ENCODE measurements at regions not wholly inside any gene's neighbourhood (a gene's known extent, or its start where the extent isn't known, plus 50 kb on each side); places are given as distances from the start of the nearest gene placed in this dataset.
"Not testable (repeated sequence)": the region's sequence is repeated elsewhere in the genome, so short reads cannot be mapped to it uniquely, and the experiment has no call there.

GRCh38 chr6:137623293-137623692, 129.1 kb upstream of the OLIG3 start:
- Histone ChIP-seq H3K27ac (no peak overlapping the region), H3K27me3 (replicated peaks; ENCODE audit: insufficient read depth) (no peaks in the 10 kb centered on the region), H3K9me3 (no peaks in the 10 kb centered on the region), H3K36me3 (no peaks in the 10 kb centered on the region), H3K4me1 (ENCODE audit: control insufficient read depth in 1 of 2, low read depth in 2 of 2) (no peaks in the 10 kb centered on the region), H3K4me3 (no peak overlapping the region)
- DNase-seq (ENCODE audit: low spot score) = no peak
- ATAC-seq (ENCODE audit: insufficient number of reproducible peaks, low FRiP score, low read depth) = no peak
- TF ChIP-seq, protein P1, sequence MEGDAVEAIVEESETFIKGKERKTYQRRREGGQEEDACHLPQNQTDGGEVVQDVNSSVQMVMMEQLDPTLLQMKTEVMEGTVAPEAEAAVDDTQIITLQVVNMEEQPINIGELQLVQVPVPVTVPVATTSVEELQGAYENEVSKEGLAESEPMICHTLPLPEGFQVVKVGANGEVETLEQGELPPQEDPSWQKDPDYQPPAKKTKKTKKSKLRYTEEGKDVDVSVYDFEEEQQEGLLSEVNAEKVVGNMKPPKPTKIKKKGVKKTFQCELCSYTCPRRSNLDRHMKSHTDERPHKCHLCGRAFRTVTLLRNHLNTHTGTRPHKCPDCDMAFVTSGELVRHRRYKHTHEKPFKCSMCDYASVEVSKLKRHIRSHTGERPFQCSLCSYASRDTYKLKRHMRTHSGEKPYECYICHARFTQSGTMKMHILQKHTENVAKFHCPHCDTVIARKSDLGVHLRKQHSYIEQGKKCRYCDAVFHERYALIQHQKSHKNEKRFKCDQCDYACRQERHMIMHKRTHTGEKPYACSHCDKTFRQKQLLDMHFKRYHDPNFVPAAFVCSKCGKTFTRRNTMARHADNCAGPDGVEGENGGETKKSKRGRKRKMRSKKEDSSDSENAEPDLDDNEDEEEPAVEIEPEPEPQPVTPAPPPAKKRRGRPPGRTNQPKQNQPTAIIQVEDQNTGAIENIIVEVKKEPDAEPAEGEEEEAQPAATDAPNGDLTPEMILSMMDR (IDR thresholded peaks at IDR 0.05) = no peak

GRCh38 chr6:137625100-137625661, 131.0 kb upstream of the OLIG3 start:
- Histone ChIP-seq H3K4me3 (no peak overlapping the region), H3K4me1 (ENCODE audit: control insufficient read depth in 1 of 2, low read depth in 2 of 2) (no peaks in the 10 kb centered on the region), H3K27me3 (replicated peaks; ENCODE audit: insufficient read depth) (no peaks in the 10 kb centered on the region), H3K9me3 (no peaks in the 10 kb centered on the region), H3K36me3 (no peaks in the 10 kb centered on the region), H3K27ac (no peak overlapping the region)
- ATAC-seq (ENCODE audit: insufficient number of reproducible peaks, low FRiP score, low read depth) (no peak), DNase-seq (ENCODE audit: low spot score) (no peak)
- TF ChIP-seq, protein P1 (IDR thresholded peaks at IDR 0.05) = no peak

DNA sequence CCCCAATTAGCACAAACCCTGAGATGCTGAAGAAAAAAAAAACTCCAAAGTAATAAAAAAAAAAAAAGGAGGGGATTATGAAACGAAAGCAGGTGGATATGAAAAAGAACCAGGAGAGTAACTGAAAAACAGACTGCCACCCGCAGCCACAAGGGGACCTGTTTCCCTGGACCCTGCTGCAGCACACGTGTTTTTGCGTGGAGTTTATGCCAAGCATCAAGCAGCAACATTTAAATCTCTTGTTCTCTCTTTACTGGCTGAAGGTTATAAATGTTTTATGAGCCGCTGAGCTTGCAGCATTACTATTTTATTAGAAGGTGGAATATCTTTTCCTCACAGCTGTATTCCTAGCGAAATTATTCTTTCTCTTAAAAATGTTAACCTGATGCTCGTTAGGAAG, 131.6 kb upstream of the OLIG3 start:
- Histone ChIP-seq H3K4me3 (no peak overlapping the region), H3K27me3 (replicated peaks; ENCODE audit: insufficient read depth) (no peaks in the 10 kb centered on the region), H3K36me3 (no peaks in the 10 kb centered on the region), H3K27ac (no peak overlapping the region), H3K9me3 (no peaks in the 10 kb centered on the region), H3K4me1 (ENCODE audit: control insufficient read depth in 1 of 2, low read depth in 2 of 2) (no peaks in the 10 kb centered on the region)
- TF ChIP-seq, protein P1 (IDR thresholded peaks at IDR 0.05) = no peak
- no peak for DNase-seq (ENCODE audit: low spot score)
- no peak for ATAC-seq (ENCODE audit: insufficient number of reproducible peaks, low FRiP score, low read depth)

DNA sequence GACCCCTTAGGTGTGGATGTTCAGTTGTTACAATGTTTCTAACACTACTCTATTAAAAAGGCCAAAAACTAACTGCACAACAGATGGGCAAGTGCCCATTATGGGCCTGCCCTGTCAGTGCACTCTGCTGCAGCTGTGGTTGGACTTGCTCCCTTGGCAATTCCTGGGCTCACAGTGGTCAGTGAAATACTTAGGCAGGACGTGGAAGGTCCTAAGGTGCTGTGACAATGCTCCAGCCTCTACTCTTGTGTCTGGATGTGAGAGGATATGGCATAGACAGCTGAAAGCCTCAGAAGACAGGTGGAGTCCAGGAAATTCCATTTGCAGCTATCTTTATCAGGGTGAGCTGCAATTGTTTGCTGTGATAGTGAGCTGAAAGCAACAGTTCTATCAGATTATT, 136.5 kb upstream of the OLIG3 start:
- TF ChIP-seq, protein P1 (IDR thresholded peaks at IDR 0.05) = no peak
- Histone ChIP-seq H3K27ac (no peak overlapping the region), H3K4me3 (no peak overlapping the region), H3K27me3 (replicated peaks; ENCODE audit: insufficient read depth) (no peaks in the 10 kb centered on the region), H3K9me3 (no peaks in the 10 kb centered on the region), H3K36me3 (no peaks in the 10 kb centered on the region), H3K4me1 (ENCODE audit: control insufficient read depth in 1 of 2, low read depth in 2 of 2) (no peaks in the 10 kb centered on the region)
- no peak for DNase-seq (ENCODE audit: low spot score)
- ATAC-seq (ENCODE audit: insufficient number of reproducible peaks, low FRiP score, low read depth) = no peak

- ATAC-seq (ENCODE audit: insufficient number of reproducible peaks, low FRiP score, low read depth) (no peak), DNase-seq (ENCODE audit: low spot score) (no peak)
- H3K36me3 ChIP-seq = no peaks in the 10 kb centered on the region
- TF ChIP-seq, protein P1 (IDR thresholded peaks at IDR 0.05) = no peak
- H3K27ac ChIP-seq = no peak overlapping the region
- no peaks in the 10 kb centered on the region for H3K4me1 ChIP-seq (ENCODE audit: control insufficient read depth in 1 of 2, low read depth in 2 of 2)
- no peaks in the 10 kb centered on the region for H3K27me3 ChIP-seq (replicated peaks; ENCODE audit: insufficient read depth)
- no peaks in the 10 kb centered on the region for H3K9me3 ChIP-seq
- H3K4me3 ChIP-seq = no peak overlapping the region
Observed at GRCh38 chr6:137631323-137631722, 137.1 kb upstream of the OLIG3 start.

GRCh38 chr6:137634177-137634576, 140.0 kb upstream of the OLIG3 start:
- DNase-seq (ENCODE audit: low spot score); H3K27ac ChIP-seq; H3K36me3 ChIP-seq; H3K9me3 ChIP-seq; ATAC-seq (ENCODE audit: insufficient number of reproducible peaks, low FRiP score, low read depth); H3K4me1 ChIP-seq (ENCODE audit: control insufficient read depth in 1 of 2, low read depth in 2 of 2); H3K27me3 ChIP-seq (replicated peaks; ENCODE audit: insufficient read depth); H3K4me3 ChIP-seq: not testable (repeated sequence)

Data from thoracic aorta (tissue), 2 donors.